ENCODE measurements at regions not wholly inside any gene's neighbourhood (a gene's known extent, or its start where the extent isn't known, plus 50 kb on each side); places are given as distances from the start of the nearest gene placed in this dataset.

- Mint-ChIP-seq H3K9me3 (peaks cover 15% of the 10 kb centered on the region), H3K4me3 (no peak overlapping the region), H3K4me1 (no peaks in the 10 kb centered on the region), H3K27ac (no peak overlapping the region), H3K36me3 (no peaks in the 10 kb centered on the region), H3K27me3 (no peaks in the 10 kb centered on the region)
These were observed 116.6 kb downstream of the GLI2 start for GRCh38 chr2:120852200-120852815.

- H3K4me3 Mint-ChIP-seq, result no peak overlapping the region
- H3K27me3 Mint-ChIP-seq, result no peaks in the 10 kb centered on the region
- H3K27ac Mint-ChIP-seq, result no peak overlapping the region
These were observed 117.8 kb downstream of the GLI2 start for GRCh38 chr2:120853306-120854013.

GRCh38 chr2:120854014-120854620 is 118.4 kb downstream of the GLI2 start:
- H3K4me1 Mint-ChIP-seq, result no peaks in the 10 kb centered on the region
- H3K36me3 Mint-ChIP-seq, result no peaks in the 10 kb centered on the region
- no peak overlapping the region for H3K27ac Mint-ChIP-seq
- peaks cover 8% of the 10 kb centered on the region for H3K9me3 Mint-ChIP-seq
- no peak overlapping the region for H3K4me3 Mint-ChIP-seq
- H3K27me3 Mint-ChIP-seq, result no peaks in the 10 kb centered on the region

More at GRCh38 chr2:120853306-120854013, 117.8 kb downstream of the GLI2 start:
- H3K9me3 Mint-ChIP-seq, result peaks cover 15% of the 10 kb centered on the region
- no peaks in the 10 kb centered on the region for H3K4me1 Mint-ChIP-seq
- H3K36me3 Mint-ChIP-seq, result no peaks in the 10 kb centered on the region

DNA sequence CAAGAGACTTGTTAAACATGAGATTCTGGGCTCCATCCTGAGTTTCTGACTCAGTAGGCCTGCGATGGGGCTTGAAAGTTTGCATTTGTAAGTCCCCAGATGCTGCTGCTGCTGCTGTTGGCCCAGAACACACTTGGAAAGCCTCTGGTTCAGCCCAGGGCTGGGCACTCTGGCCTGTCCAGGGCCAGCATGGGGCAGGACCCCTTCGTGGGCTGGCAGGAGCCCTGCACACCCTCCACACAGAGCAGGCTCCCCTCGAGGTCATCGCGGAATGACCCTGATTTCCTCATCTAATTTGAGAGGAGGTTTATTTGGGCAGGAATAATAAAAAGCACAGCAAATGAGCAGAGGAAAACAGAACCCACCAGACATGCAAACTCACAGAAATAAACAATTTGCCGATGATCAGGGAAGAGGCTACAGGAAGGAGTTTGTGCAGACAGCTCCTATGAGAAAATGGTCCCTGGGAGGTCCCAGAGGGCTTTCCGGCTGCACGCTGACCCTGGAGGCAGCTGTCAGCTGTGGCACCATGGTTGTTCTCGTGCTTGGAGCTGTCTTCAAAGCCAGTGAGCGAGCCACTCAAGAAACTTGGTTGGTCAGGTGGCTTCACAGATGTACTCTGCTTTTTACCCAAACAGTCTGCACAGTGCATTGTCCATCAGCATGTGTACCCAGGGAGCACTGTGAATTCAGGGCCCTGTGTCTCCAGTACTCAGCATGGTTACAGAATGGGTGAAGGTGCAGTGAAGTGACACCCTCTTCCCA is 119.3 kb downstream of the GLI2 start:
- no peak overlapping the region for H3K4me3 Mint-ChIP-seq
- no peaks in the 10 kb centered on the region for H3K36me3 Mint-ChIP-seq
- no peaks in the 10 kb centered on the region for H3K27me3 Mint-ChIP-seq
- H3K4me1 Mint-ChIP-seq, result no peaks in the 10 kb centered on the region
- no peak overlapping the region for H3K27ac Mint-ChIP-seq
- peaks cover 2% of the 10 kb centered on the region for H3K9me3 Mint-ChIP-seq

- H3K4me1 Mint-ChIP-seq, result no peaks in the 10 kb centered on the region
- no peaks in the 10 kb centered on the region for H3K9me3 Mint-ChIP-seq
- no peaks in the 10 kb centered on the region for H3K27me3 Mint-ChIP-seq
- H3K36me3 Mint-ChIP-seq, result no peaks in the 10 kb centered on the region
- H3K27ac Mint-ChIP-seq, result no peak overlapping the region
- H3K4me3 Mint-ChIP-seq, result no peak overlapping the region
These were observed 120.3 kb downstream of the GLI2 start for GRCh38 chr2:120855855-120856405.

DNA sequence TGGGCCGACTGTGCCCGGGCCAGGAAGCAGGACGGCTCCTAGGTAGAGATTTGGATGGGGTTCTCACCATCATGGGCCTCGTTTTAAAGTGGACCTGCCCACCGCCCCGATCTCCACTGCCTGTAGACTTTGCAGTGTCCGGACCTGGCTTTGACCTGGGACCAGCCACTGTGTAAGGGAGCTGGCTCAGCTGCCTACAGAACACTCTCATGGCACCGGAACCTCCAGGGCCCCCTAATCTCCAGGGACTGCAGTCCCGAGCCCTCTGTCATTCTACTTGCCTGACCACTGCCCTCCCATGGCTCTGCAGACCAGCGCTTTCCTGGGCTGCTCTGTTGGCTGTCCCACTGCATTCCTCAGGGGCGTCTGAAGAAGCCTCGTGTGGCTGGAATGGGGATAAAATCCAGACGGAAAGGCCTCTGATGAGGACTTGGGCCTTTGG is 120.8 kb downstream of the GLI2 start:
- Mint-ChIP-seq H3K27ac (no peak overlapping the region), H3K9me3 (no peaks in the 10 kb centered on the region), H3K4me3 (no peak overlapping the region), H3K27me3 (no peaks in the 10 kb centered on the region), H3K36me3 (no peaks in the 10 kb centered on the region), H3K4me1 (no peaks in the 10 kb centered on the region)

- H3K9me3 Mint-ChIP-seq, result no peaks in the 10 kb centered on the region
- no peaks in the 10 kb centered on the region for H3K4me1 Mint-ChIP-seq
- H3K36me3 Mint-ChIP-seq, result no peaks in the 10 kb centered on the region
- H3K27me3 Mint-ChIP-seq, result no peaks in the 10 kb centered on the region
- H3K4me3 Mint-ChIP-seq, result no peak overlapping the region
- H3K27ac Mint-ChIP-seq, result no peak overlapping the region
These were observed 121.8 kb downstream of the GLI2 start for GRCh38 chr2:120857422-120857821.

DNA sequence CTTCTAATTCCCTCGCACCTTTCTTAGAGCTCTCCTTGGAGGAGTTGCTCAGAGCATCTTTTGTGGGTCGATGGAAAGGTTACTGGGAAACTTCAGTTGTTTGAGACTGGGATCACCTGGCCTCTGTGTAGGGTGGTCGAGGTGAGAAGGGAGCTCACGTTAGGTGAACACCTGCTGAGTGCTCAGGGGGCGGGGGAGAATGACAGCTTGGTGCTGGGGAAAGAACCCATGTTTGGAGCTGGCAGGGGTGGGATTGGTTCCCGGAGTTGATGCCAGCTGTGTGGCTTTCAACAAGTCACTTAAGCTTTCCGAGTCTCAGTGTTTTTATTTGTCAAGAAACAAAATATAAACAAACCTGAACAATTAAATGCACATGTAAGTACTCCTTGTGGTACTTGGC is 122.3 kb downstream of the GLI2 start:
- Mint-ChIP-seq H3K9me3 (no peaks in the 10 kb centered on the region), H3K36me3 (no peaks in the 10 kb centered on the region), H3K4me3 (no peak overlapping the region), H3K4me1 (no peaks in the 10 kb centered on the region), H3K27me3 (no peaks in the 10 kb centered on the region), H3K27ac (no peak overlapping the region)

- Mint-ChIP-seq H3K4me1 (no peaks in the 10 kb centered on the region), H3K4me3 (no peak overlapping the region), H3K9me3 (no peaks in the 10 kb centered on the region), H3K36me3 (no peaks in the 10 kb centered on the region), H3K27me3 (no peaks in the 10 kb centered on the region), H3K27ac (no peak overlapping the region)
These were observed 122.9 kb downstream of the GLI2 start for GRCh38 chr2:120858361-120859106.

- no peak overlapping the region for H3K27ac Mint-ChIP-seq
- H3K4me3 Mint-ChIP-seq, result no peak overlapping the region
- no peaks in the 10 kb centered on the region for H3K27me3 Mint-ChIP-seq
- no peaks in the 10 kb centered on the region for H3K36me3 Mint-ChIP-seq
- no peaks in the 10 kb centered on the region for H3K9me3 Mint-ChIP-seq
- no peaks in the 10 kb centered on the region for H3K4me1 Mint-ChIP-seq
These were observed 123.5 kb downstream of the GLI2 start for GRCh38 chr2:120859128-120859527.

DNA sequence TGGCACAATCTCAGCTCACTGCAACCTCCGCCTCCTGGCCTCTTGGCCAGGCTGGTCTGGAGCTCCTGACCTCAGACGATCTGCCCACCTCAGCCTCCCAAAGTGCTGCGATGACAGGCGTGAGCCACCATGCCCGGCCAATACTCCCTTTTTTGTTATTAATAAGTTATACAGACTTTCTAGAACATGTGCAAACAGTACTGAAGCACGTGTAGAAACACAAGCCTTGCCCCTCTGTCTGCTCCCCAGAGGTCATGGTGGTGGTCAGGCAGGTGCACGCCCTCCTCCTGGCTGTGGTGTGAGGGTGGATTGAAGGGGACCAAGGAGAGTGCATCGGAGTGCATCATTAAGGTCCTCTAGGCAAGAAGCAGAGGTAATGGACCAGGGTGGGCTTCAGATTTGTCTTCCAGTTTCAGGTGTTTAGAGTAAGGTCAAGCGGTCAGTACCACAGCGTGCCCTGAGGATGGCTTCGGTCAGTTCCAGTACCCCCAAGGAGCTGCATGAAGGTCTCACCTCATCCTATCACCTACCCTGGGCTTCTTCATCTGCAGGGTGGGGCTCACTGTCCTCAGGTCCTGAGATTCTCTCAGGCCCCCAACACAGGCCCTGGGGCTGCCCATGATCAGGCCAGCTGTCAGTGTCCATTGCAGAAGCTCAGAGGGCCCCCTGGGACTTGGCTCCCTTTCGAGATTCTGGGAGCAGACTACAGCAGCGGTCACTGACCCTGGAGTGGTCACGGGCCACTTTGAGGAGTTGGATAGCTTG is 124.3 kb downstream of the GLI2 start:
- H3K27ac Mint-ChIP-seq, result no peak overlapping the region
- no peaks in the 10 kb centered on the region for H3K36me3 Mint-ChIP-seq
- H3K9me3 Mint-ChIP-seq, result no peaks in the 10 kb centered on the region
- H3K4me1 Mint-ChIP-seq, result no peaks in the 10 kb centered on the region
- H3K4me3 Mint-ChIP-seq, result no peak overlapping the region
- no peaks in the 10 kb centered on the region for H3K27me3 Mint-ChIP-seq

GRCh38 chr2:120860579-120860922 is 124.9 kb downstream of the GLI2 start:
- Mint-ChIP-seq H3K4me3 (no peak overlapping the region), H3K4me1 (no peaks in the 10 kb centered on the region), H3K9me3 (no peaks in the 10 kb centered on the region), H3K27ac (no peak overlapping the region), H3K36me3 (no peaks in the 10 kb centered on the region), H3K27me3 (no peaks in the 10 kb centered on the region)

GRCh38 chr2:120861191-120861575 is 125.5 kb downstream of the GLI2 start:
- no peak overlapping the region for H3K4me3 Mint-ChIP-seq
- no peaks in the 10 kb centered on the region for H3K4me1 Mint-ChIP-seq
- no peaks in the 10 kb centered on the region for H3K36me3 Mint-ChIP-seq
- H3K27me3 Mint-ChIP-seq, result peaks cover 2% of the 10 kb centered on the region
- H3K27ac Mint-ChIP-seq, result no peak overlapping the region
- H3K9me3 Mint-ChIP-seq, result no peaks in the 10 kb centered on the region

GRCh38 chr2:120861576-120862191 is 126.0 kb downstream of the GLI2 start:
- Mint-ChIP-seq H3K4me3 (no peak overlapping the region), H3K9me3 (no peaks in the 10 kb centered on the region), H3K4me1 (no peaks in the 10 kb centered on the region), H3K27me3 (peaks cover 4% of the 10 kb centered on the region), H3K27ac (no peak overlapping the region), H3K36me3 (no peaks in the 10 kb centered on the region)
